NT2/D1 (cell line): ENCODE measurements at regions not wholly inside any gene's neighbourhood (a gene's known extent, or its start where the extent isn't known, plus 50 kb on each side); places are given as distances from the start of the nearest gene placed in this dataset.

ENCODE experiments used
- DNase-seq: peaks from one replicate; pipeline ENCODE4 v3.0.0-alpha.2; 2011; ENCODE audit warnings: low read depth, low spot score
- H3K27me3 ChIP-seq: 2 replicates; pipeline ENCODE4 v1.6.0; 2011; ENCODE audit warnings: mild to moderate bottlenecking; ENCODE audit not compliant: insufficient read length, insufficient read depth
- H3K36me3 ChIP-seq: 2 replicates; pipeline ENCODE4 v1.6.1; 2011; ENCODE audit warnings: mild to moderate bottlenecking, low read length, mixed read lengths; ENCODE audit not compliant: insufficient read depth, insufficient read length
- H3K4me1 ChIP-seq: 2 replicates; pipeline ENCODE4 v1.5.1; 2011; ENCODE audit not compliant: insufficient read depth, insufficient read length
- H3K4me3 ChIP-seq: 2 replicates; pipeline ENCODE4 v1.5.1; 2011; ENCODE audit warnings: low read depth; ENCODE audit not compliant: insufficient read length
- H3K9ac ChIP-seq: 2 replicates; pipeline ENCODE4 v1.6.0; 2011; ENCODE audit warnings: low read depth; ENCODE audit not compliant: insufficient read length
- H3K9me3 ChIP-seq: 2 replicates; pipeline ENCODE4 v1.5.1; 2011; ENCODE audit warnings: mild to moderate bottlenecking, low read length; ENCODE audit not compliant: insufficient read depth
- SUZ12 ChIP-seq: IDR thresholded peaks from 2 replicates; pipeline ENCODE4 v1.6.1; 2011; ENCODE audit not compliant: insufficient read length, insufficient read depth; ENCODE audit errors: extremely low read depth
- YY1 ChIP-seq: IDR thresholded peaks from 2 replicates; pipeline ENCODE4 v1.6.1; 2011; ENCODE audit not compliant: insufficient read length, insufficient read depth
- ZNF274 ChIP-seq: IDR thresholded peaks from 2 replicates; pipeline ENCODE4 v1.6.1; 2011; ENCODE audit warnings: mild to moderate bottlenecking, low read depth, low read length

GRCh38 chr13:52975969-52976368 lies 52.6 kb upstream of the OLFM4 start:
- no peak for DNase-seq
- H3K36me3 ChIP-seq: no peaks in the 10 kb centered on the region
- no peak overlapping the region for H3K4me3 ChIP-seq
- H3K9ac ChIP-seq: no peak overlapping the region
- no peaks in the 10 kb centered on the region for H3K27me3 ChIP-seq
- no peaks in the 10 kb centered on the region for H3K4me1 ChIP-seq
- TF ChIP-seq YY1 (no peak), SUZ12 (no peak), ZNF274 (no peak)
- H3K9me3 ChIP-seq: no peaks in the 10 kb centered on the region

GRCh38 chr13:52975161-52975560 lies 53.5 kb upstream of the OLFM4 start:
- Histone ChIP-seq H3K4me1 (no peaks in the 10 kb centered on the region), H3K27me3 (no peaks in the 10 kb centered on the region), H3K36me3 (no peaks in the 10 kb centered on the region), H3K9ac (no peak overlapping the region), H3K9me3 (no peaks in the 10 kb centered on the region), H3K4me3 (no peak overlapping the region)
- TF ChIP-seq YY1 (no peak), SUZ12 (no peak), ZNF274 (no peak)
- no peak for DNase-seq

GRCh38 chr13:52974711-52975110 lies 53.9 kb upstream of the OLFM4 start:
- Histone ChIP-seq H3K36me3 (no peaks in the 10 kb centered on the region), H3K27me3 (no peaks in the 10 kb centered on the region), H3K4me3 (no peak overlapping the region), H3K9ac (no peak overlapping the region), H3K9me3 (no peaks in the 10 kb centered on the region), H3K4me1 (no peaks in the 10 kb centered on the region)
- no peak for TF ChIP-seq ZNF274
- no peak for TF ChIP-seq SUZ12
- TF ChIP-seq YY1: no peak
- DNase-seq: no peak

GRCh38 chr13:52969373-52969772 lies 59.2 kb upstream of the OLFM4 start:
- no peak for DNase-seq
- TF ChIP-seq YY1 (no peak), SUZ12 (no peak), ZNF274 (no peak)
- H3K4me3 ChIP-seq: no peak overlapping the region
- H3K27me3 ChIP-seq: no peaks in the 10 kb centered on the region
- H3K4me1 ChIP-seq: no peaks in the 10 kb centered on the region
- H3K36me3 ChIP-seq: no peaks in the 10 kb centered on the region
- H3K9me3 ChIP-seq: no peaks in the 10 kb centered on the region
- H3K9ac ChIP-seq: no peak overlapping the region

- Histone ChIP-seq H3K4me1 (no peaks in the 10 kb centered on the region), H3K9ac (no peak overlapping the region), H3K4me3 (no peak overlapping the region), H3K36me3 (no peaks in the 10 kb centered on the region), H3K9me3 (no peaks in the 10 kb centered on the region), H3K27me3 (no peaks in the 10 kb centered on the region)
- DNase-seq: peak; percentile 74
- no peak for TF ChIP-seq SUZ12
- TF ChIP-seq ZNF274: no peak
Observed at GRCh38 chr13:52968074-52968700, 60.4 kb upstream of the OLFM4 start.

- Histone ChIP-seq H3K36me3 (no peaks in the 10 kb centered on the region), H3K4me3 (no peak overlapping the region), H3K27me3 (no peaks in the 10 kb centered on the region), H3K9ac (no peak overlapping the region), H3K4me1 (no peaks in the 10 kb centered on the region), H3K9me3 (no peaks in the 10 kb centered on the region; the same call in 1 of the 2 replicates)
- no peak for DNase-seq
- TF ChIP-seq SUZ12 (no peak), YY1 (no peak), ZNF274 (no peak)
Observed at GRCh38 chr13:52961987-52962386, 66.6 kb upstream of the OLFM4 start.

- no peaks in the 10 kb centered on the region for H3K4me1 ChIP-seq
- DNase-seq: no peak
- H3K36me3 ChIP-seq: no peaks in the 10 kb centered on the region
- H3K9ac ChIP-seq: no peak overlapping the region
- TF ChIP-seq ZNF274: no peak
- TF ChIP-seq SUZ12: no peak
- TF ChIP-seq YY1: no peak
- H3K4me3 ChIP-seq: no peak overlapping the region
- no peaks in the 10 kb centered on the region; the same call in 1 of the 2 replicates for H3K9me3 ChIP-seq
- no peaks in the 10 kb centered on the region for H3K27me3 ChIP-seq
Observed at GRCh38 chr13:52961256-52961910, 67.2 kb upstream of the OLFM4 start.
